ENCODE measurements at regions not wholly inside any gene's neighbourhood (a gene's known extent, or its start where the extent isn't known, plus 50 kb on each side); places are given as distances from the start of the nearest gene placed in this dataset.

DNA sequence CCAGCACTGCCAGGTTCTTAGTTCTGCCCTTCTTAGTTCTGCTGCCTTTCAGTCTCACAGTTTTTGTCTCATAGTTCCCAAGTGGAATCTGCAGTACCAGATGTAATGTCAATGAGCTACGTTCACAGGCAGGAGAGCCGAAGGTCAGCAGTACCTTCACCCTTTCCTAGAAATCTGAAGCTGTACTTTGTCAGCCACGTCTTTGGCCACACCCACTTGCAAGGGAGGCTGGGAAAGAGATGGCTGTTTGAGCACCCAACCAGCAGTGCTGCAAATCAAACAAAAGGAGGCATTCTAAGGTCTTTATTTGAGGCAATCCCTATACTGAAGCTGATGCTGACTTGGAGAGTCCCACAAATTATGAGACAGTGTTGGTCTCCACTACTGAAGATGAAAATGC, 199.1 kb upstream of the NPY2R start:
- TF ChIP-seq, protein P1, sequence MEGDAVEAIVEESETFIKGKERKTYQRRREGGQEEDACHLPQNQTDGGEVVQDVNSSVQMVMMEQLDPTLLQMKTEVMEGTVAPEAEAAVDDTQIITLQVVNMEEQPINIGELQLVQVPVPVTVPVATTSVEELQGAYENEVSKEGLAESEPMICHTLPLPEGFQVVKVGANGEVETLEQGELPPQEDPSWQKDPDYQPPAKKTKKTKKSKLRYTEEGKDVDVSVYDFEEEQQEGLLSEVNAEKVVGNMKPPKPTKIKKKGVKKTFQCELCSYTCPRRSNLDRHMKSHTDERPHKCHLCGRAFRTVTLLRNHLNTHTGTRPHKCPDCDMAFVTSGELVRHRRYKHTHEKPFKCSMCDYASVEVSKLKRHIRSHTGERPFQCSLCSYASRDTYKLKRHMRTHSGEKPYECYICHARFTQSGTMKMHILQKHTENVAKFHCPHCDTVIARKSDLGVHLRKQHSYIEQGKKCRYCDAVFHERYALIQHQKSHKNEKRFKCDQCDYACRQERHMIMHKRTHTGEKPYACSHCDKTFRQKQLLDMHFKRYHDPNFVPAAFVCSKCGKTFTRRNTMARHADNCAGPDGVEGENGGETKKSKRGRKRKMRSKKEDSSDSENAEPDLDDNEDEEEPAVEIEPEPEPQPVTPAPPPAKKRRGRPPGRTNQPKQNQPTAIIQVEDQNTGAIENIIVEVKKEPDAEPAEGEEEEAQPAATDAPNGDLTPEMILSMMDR (IDR thresholded peaks at IDR 0.05) = no peak
- no peak for TF ChIP-seq POLR2A (IDR thresholded peaks at IDR 0.05)
